ENCODE measurements at regions not wholly inside any gene's neighbourhood (a gene's known extent, or its start where the extent isn't known, plus 50 kb on each side); places are given as distances from the start of the nearest gene placed in this dataset.

DNA sequence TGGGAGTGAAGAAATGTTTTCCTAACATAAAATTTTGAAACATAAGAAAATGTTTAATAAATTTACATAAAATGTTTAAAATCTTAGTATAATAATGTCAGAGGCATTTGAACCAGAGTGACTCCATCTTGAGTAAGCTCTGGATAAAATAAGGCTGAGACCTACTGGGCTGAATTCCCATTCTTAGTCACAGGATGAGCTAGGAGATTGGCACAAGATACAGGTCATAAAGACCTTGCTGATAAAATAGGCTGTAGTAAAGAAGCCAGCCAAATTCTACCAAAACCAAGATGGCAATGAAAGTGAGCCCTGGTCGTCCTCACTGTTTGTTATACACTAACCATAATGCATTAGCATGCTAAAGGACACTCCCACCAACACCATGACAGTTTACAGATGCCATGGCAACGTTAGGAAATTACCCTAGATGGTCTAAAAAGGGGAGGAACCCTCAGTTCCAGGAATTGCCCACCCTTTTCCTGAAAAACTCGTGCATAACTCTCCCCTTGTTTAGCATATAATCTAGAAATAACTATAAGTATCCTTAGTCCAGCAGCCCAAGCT, 1184.0 kb downstream of the UQCRFS1 start:
- Mint-ChIP-seq H3K4me1 (peaks cover 2 to 9% of the 10 kb centered on the region in 2 experiments; a peak in 3 of 4 replicates), H3K4me3 (no peak overlapping the region), H3K9me3 (peaks cover 33 to 37% of the 10 kb centered on the region in 2 experiments), H3K27me3 (ENCODE audit: low read depth) (no peaks in the 10 kb centered on the region), H3K36me3 (ENCODE audit: insufficient read depth in 1 of 3, low read depth in 3 of 3) (peaks cover 14 to 25% (median 20%) of the 10 kb centered on the region in 3 experiments; a peak in 6 of 7 replicates), H3K27ac (no peak overlapping the region)
- no peak overlapping the region for H3K18ac ChIP-seq (ENCODE audit: insufficient read length, low read depth, low read length)
- H3K14ac ChIP-seq (ENCODE audit: insufficient read depth, low read length): no peak overlapping the region
- H2BK120ac ChIP-seq (ENCODE audit: low read depth, low read length, poor library complexity, severe bottlenecking): no peak overlapping the region
- no peak overlapping the region for H3K23ac ChIP-seq (ENCODE audit: insufficient read length, low read depth, low read length)
- H3K79me1 ChIP-seq (ENCODE audit: insufficient read depth, low read depth, low read length, poor library complexity, severe bottlenecking): no peaks in the 10 kb centered on the region
- no peak overlapping the region for H3K9ac ChIP-seq (ENCODE audit: extremely low read depth, insufficient read length, low read length)
- no peak for TF ChIP-seq CTCF (conservative IDR thresholded peaks at IDR 0.05)
- no peak overlapping the region for H2AFZ ChIP-seq (ENCODE audit: low read length)
- no peaks in the 10 kb centered on the region for H3K27me3 ChIP-seq (ENCODE audit: insufficient read depth, low read length)
- H2BK12ac ChIP-seq (ENCODE audit: insufficient read length, low read depth, low read length): no peak overlapping the region
- no peak overlapping the region for H3K27ac ChIP-seq (ENCODE audit: insufficient read length, low read depth, low read length)
- H3K9me3 ChIP-seq (ENCODE audit: control insufficient read depth, low read depth, low read length): peaks cover 8% of the 10 kb centered on the region
- H4K20me1 ChIP-seq (ENCODE audit: control insufficient read depth, insufficient read depth, insufficient read length): no peaks in the 10 kb centered on the region
- no peak overlapping the region for H4K5ac ChIP-seq (ENCODE audit: insufficient read length, low read depth, low read length)
- no peak overlapping the region for H2BK15ac ChIP-seq (ENCODE audit: low read depth, low read length)
- H4K8ac ChIP-seq (replicated peaks; ENCODE audit: insufficient read length, low read depth, low read length): no peak overlapping the region
- H3K79me2 ChIP-seq (ENCODE audit: insufficient read depth, low read length): no peaks in the 10 kb centered on the region
- H3K4ac ChIP-seq (ENCODE audit: low read depth, low read length): no peak overlapping the region
- no peak overlapping the region for H2AK5ac ChIP-seq (ENCODE audit: insufficient read length, low read length)
- no peaks in the 10 kb centered on the region for H3K4me1 ChIP-seq (ENCODE audit: insufficient read depth, low read length)
- no peak overlapping the region for H2BK20ac ChIP-seq (ENCODE audit: low read depth, low read length, poor library complexity, severe bottlenecking)
- H3K23me2 ChIP-seq (ENCODE audit: insufficient read length, low read depth, low read length, poor library complexity, severe bottlenecking): no peaks in the 10 kb centered on the region
- H3T11ph ChIP-seq (ENCODE audit: low read length): no peak overlapping the region
- no peak overlapping the region for H3K4me2 ChIP-seq (ENCODE audit: insufficient read depth, insufficient read length, low read length)
- no CpG with 5 or more reads among the region's 3 CpGs for WGBS (ENCODE audit: extremely low coverage, insufficient read length, low lambda C conversion rate)
- H3K56ac ChIP-seq (ENCODE audit: insufficient read length, low read depth, low read length): no peak overlapping the region
- H2BK5ac ChIP-seq (ENCODE audit: insufficient read length, low read length): no peak overlapping the region
- no peak for DNase-seq
- H4K91ac ChIP-seq (ENCODE audit: insufficient read length, low read depth, low read length): no peak overlapping the region
